ENCODE measurements at regions not wholly inside any gene's neighbourhood (a gene's known extent, or its start where the extent isn't known, plus 50 kb on each side); places are given as distances from the start of the nearest gene placed in this dataset.

GRCh38 chr11:133638921-133639320 lies 106.6 kb upstream of the OPCML start:
- Histone ChIP-seq H3K27ac (ENCODE audit: low read length) (no peak overlapping the region), H3K4me1 (ENCODE audit: insufficient read depth, low read length) (no peaks in the 10 kb centered on the region), H3K4me2 (ENCODE audit: low read length) (no peak overlapping the region), H3K79me2 (ENCODE audit: low read length) (no peaks in the 10 kb centered on the region), H3K4me3 (ENCODE audit: low read length) (no peak overlapping the region), H3F3A (ENCODE audit: low read length, unreplicated experiment) (no peaks in the 10 kb centered on the region), H4K20me1 (ENCODE audit: low read length) (no peaks in the 10 kb centered on the region), H2AFZ (ENCODE audit: low read length) (no peak overlapping the region), H3K36me3 (ENCODE audit: low read depth, low read length) (no peaks in the 10 kb centered on the region), H3K9ac (ENCODE audit: low read length) (no peak overlapping the region), H3K9me2 (replicated peaks; ENCODE audit: low read length) (no peaks in the 10 kb centered on the region), H3K27me3 (ENCODE audit: low read length) (no peaks in the 10 kb centered on the region), H3K9me3 (ENCODE audit: low read length) (0 out of 2 replicates have a peak, but pooled peaks cover 3% of the 10 kb centered on the region)
- TF ChIP-seq CTCF (conservative IDR thresholded peaks at IDR 0.05; ENCODE audit: low read depth, low read length) (no peak), EZH2 (IDR thresholded peaks at IDR 0.05; ENCODE audit: low read length, unreplicated experiment) (no peak), EZH2phosphoT487 (IDR thresholded peaks at IDR 0.05; ENCODE audit: borderline replicate concordance, low read length) (no peak)
- DNase-seq, result no peak
- intact Hi-C loops (cut with micrococcal nuclease), result no loop called here
- no TSS peak for BruUV-seq (replicated peaks)
- ChIA-PET CTCF (no interaction called here), POLR2A (ENCODE audit: unreplicated experiment) (no interaction called here)
- ATAC-seq, result no peak

DNA sequence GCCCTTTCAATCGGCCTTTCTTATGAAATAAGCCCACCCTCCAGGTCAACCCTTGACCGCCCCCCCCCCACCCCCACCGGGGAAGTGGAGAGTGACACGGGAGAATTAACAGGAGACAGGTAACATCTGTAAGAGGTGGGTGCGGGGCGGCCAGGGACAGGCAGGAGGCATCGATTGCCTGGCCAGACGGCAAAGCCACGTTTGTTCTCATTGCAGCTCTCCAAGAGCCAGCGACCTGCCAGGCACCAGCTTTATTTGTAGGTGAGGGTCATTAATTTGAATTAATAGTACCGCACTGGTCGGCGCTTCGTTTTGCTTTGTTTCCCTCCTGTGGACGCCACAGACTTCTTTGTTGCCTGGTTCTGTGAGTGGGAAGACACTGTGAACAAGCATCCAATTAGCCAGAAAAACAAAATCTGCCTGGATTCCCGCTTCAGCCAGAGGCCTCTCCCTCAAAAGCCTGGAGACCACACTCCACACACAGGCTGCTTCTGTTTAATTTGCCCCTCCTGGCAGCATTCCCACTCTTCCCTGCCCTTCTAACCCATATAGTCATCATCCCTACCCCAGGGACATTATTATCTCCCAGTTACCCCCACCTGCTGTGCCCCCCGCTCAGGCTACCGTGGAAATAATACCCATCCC lies 104.5 kb upstream of the OPCML start:
- CTCF ChIA-PET, result no interaction called here

More for the DNA sequence above, 104.5 kb upstream of the OPCML start:
- no peaks in the 10 kb centered on the region for H3K79me2 ChIP-seq (ENCODE audit: low read length)
- H3K9me3 ChIP-seq (ENCODE audit: low read length), result 0 out of 2 replicates have a peak, but pooled peaks cover 3% of the 10 kb centered on the region
- H2AFZ ChIP-seq (ENCODE audit: low read length), result no peak overlapping the region
- no peaks in the 10 kb centered on the region for H3K27me3 ChIP-seq (ENCODE audit: low read length)
- no peak overlapping the region for H3K9ac ChIP-seq (ENCODE audit: low read length)
- no peak for TF ChIP-seq EZH2 (IDR thresholded peaks at IDR 0.05; ENCODE audit: low read length, unreplicated experiment)
- no peak for TF ChIP-seq EZH2phosphoT487 (IDR thresholded peaks at IDR 0.05; ENCODE audit: borderline replicate concordance, low read length)
- TF ChIP-seq CTCF (conservative IDR thresholded peaks at IDR 0.05; ENCODE audit: low read depth, low read length), result no peak
- H3K9me2 ChIP-seq (replicated peaks; ENCODE audit: low read length), result no peaks in the 10 kb centered on the region
- H4K20me1 ChIP-seq (ENCODE audit: low read length), result no peaks in the 10 kb centered on the region
- no peaks in the 10 kb centered on the region for H3F3A ChIP-seq (ENCODE audit: low read length, unreplicated experiment)
- no peak overlapping the region for H3K27ac ChIP-seq (ENCODE audit: low read length)
- DNase-seq (no peak), ATAC-seq (no peak)
- no peak overlapping the region for H3K4me3 ChIP-seq (ENCODE audit: low read length)
- BruUV-seq (replicated peaks), result no TSS peak
- no peaks in the 10 kb centered on the region for H3K4me1 ChIP-seq (ENCODE audit: insufficient read depth, low read length)
- intact Hi-C loops (cut with micrococcal nuclease), result no loop called here
- no peak overlapping the region for H3K4me2 ChIP-seq (ENCODE audit: low read length)
- no peaks in the 10 kb centered on the region for H3K36me3 ChIP-seq (ENCODE audit: low read depth, low read length)
- POLR2A ChIA-PET (ENCODE audit: unreplicated experiment), result no interaction called here
